ENCODE measurements at regions not wholly inside any gene's neighbourhood (a gene's known extent, or its start where the extent isn't known, plus 50 kb on each side); places are given as distances from the start of the nearest gene placed in this dataset.
"Not testable (repeated sequence)": the region's sequence is repeated elsewhere in the genome, so short reads cannot be mapped to it uniquely, and the experiment has no call there.

DNA sequence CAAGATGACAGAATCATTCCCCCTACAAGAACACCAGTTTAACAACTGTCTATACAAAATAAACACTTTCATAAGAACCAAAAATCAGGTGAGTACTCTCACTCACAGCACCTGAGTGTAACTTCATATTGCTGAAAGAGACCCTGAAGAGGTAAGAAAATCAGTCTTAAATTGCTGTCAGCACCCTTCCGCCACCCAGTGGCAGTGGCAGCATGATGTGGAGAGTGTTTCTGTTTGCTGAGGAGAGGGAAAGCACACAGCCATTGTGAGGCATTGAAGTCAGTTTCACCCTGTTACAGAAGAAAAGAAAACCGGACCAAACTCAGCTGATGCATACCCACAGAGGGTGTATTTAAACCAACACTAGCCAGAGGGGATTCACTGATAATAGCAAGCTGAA is 1240.8 kb upstream of the CRIM1 start:
- TF ChIP-seq, protein P1, sequence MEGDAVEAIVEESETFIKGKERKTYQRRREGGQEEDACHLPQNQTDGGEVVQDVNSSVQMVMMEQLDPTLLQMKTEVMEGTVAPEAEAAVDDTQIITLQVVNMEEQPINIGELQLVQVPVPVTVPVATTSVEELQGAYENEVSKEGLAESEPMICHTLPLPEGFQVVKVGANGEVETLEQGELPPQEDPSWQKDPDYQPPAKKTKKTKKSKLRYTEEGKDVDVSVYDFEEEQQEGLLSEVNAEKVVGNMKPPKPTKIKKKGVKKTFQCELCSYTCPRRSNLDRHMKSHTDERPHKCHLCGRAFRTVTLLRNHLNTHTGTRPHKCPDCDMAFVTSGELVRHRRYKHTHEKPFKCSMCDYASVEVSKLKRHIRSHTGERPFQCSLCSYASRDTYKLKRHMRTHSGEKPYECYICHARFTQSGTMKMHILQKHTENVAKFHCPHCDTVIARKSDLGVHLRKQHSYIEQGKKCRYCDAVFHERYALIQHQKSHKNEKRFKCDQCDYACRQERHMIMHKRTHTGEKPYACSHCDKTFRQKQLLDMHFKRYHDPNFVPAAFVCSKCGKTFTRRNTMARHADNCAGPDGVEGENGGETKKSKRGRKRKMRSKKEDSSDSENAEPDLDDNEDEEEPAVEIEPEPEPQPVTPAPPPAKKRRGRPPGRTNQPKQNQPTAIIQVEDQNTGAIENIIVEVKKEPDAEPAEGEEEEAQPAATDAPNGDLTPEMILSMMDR (IDR thresholded peaks at IDR 0.05; ENCODE audit: low read length, missing control alignments) = no peak
- no peak overlapping the region for H3K4me3 ChIP-seq (replicated peaks; ENCODE audit: low read depth, low read length)
- DNase-seq (ENCODE audit: low read depth) = no peak

DNA sequence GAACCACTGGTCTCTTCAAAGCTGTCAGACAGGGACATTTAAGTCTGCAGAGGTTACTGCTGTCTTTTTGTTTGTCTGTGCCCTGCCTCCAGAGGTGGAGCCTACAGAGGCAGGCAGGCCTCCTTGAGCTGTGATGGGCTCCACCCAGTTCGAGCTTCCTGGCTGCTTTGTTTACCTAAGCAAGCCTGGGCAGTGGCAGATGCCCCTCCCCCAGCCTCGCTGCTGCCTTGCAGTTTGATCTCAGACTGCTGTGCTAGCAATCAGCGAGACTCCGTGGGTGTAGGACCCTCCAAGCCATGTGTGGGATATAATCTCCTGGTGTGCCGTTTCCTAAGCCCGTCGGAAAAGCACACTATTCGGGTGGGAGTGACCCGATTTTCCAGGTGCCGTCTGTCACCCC is 1243.2 kb upstream of the CRIM1 start:
- H3K4me3 ChIP-seq (replicated peaks; ENCODE audit: low read depth, low read length); DNase-seq (ENCODE audit: low read depth): not testable (repeated sequence)

DNA sequence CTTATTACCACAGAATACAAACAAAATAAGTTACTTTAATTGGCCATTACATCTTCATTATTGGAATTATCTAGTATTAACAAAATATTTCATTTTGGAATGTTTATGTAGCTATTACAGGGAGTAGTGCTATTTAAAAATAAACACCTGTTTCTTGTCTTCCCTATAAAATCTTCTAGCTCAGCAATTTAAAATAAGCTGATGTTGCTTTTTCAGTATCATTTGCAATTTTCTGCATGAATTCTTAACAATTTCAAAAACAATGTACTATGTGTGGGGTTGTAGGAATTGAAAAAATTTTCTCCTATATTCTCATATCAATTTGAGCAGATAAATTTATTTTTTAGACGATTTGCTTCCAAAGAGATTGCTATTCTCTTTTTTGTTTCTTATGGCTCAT is 1251.3 kb upstream of the CRIM1 start:
- TF ChIP-seq, protein P1 (IDR thresholded peaks at IDR 0.05; ENCODE audit: low read length, missing control alignments) = no peak
- H3K4me3 ChIP-seq (replicated peaks; ENCODE audit: low read depth, low read length) = no peak overlapping the region
- DNase-seq (ENCODE audit: low read depth) = no peak

GRCh38 chr2:35099342-35099741 is 1256.2 kb upstream of the CRIM1 start:
- H3K4me3 ChIP-seq (replicated peaks; ENCODE audit: low read depth, low read length) = no peak overlapping the region
- TF ChIP-seq, protein P1 (IDR thresholded peaks at IDR 0.05; ENCODE audit: low read length, missing control alignments) = no peak
- no peak for DNase-seq (ENCODE audit: low read depth)

- TF ChIP-seq, protein P1 (IDR thresholded peaks at IDR 0.05; ENCODE audit: low read length, missing control alignments) = no peak
- no peak for DNase-seq (ENCODE audit: low read depth)
- no peak overlapping the region for H3K4me3 ChIP-seq (replicated peaks; ENCODE audit: low read depth, low read length)
These were observed 1273.5 kb upstream of the CRIM1 start for GRCh38 chr2:35082072-35082471.

DNA sequence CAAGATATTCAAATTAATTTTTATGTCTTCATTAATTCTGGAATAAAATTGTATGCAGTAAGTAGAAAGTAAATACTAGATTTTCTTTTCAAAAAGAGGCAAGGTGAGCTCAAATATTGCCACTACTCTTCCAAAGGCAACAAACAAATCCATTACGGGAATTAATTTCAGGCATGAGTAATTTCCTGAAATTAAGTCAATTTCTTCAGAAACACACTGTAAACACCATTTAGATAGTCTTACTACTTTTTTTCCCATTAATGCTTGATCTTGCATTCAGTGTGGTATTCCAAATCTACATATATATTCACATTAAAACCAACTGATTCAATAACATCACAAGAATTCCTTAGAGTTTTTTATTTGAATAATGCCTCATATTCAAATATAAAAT is 1274.0 kb upstream of the CRIM1 start:
- no peak overlapping the region for H3K4me3 ChIP-seq (replicated peaks; ENCODE audit: low read depth, low read length)
- TF ChIP-seq, protein P1 (IDR thresholded peaks at IDR 0.05; ENCODE audit: low read length, missing control alignments) = no peak
- DNase-seq (ENCODE audit: low read depth) = no peak

DNA sequence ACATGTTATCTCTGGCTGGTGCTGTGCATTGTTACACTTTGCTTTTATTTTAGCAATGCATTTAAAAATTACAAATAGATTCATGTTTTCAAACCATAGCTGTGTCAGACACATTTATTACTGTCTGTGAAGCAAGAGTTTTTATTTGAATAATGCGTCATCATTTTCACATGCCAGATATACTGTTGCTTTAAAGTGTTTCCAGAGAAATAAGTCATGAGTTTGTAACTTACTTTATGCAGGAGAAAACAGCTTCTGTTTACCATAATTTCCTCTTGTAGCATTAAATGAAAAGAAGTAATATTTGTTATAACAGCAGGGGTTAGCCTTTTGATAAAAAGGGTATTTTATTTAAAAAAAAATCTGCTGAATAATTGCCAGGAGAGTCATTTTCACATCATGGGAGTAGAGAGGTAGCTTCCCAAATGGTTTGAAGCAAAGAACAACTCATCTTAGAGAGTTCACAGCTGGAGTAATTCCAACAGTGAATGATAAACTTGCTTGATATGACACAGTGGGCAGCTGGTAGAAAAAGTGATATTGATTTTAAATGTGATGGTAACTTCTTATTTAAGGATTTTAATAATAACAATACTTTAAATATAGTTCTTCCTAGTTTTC is 1274.5 kb upstream of the CRIM1 start:
- DNase-seq (ENCODE audit: low read depth) = peak; percentile 10

More for the DNA sequence above, 1274.5 kb upstream of the CRIM1 start:
- TF ChIP-seq, protein P1 (IDR thresholded peaks at IDR 0.05; ENCODE audit: low read length, missing control alignments) = no peak
- no peak overlapping the region for H3K4me3 ChIP-seq (replicated peaks; ENCODE audit: low read depth, low read length)
